ENCODE measurements at regions not wholly inside any gene's neighbourhood (a gene's known extent, or its start where the extent isn't known, plus 50 kb on each side); places are given as distances from the start of the nearest gene placed in this dataset.

- WGBS, 10 experiments, result 82 to 100% (median 90%) methylated on average over 1 to 2 of the region's 2 CpGs; no CpG with 5 or more reads in 3 of the 10 experiments
- ATAC-seq (replicated peaks in 6 of 8), result no peak
- Histone ChIP-seq H3K4me3 (no peak overlapping the region), H3K27ac (no peak overlapping the region), H3K4me1 (replicated peaks in 1 of 2) (no peaks in the 10 kb centered on the region)
- in situ Hi-C loops (cut with MboI; ENCODE audit: low pct_unique_long_range_greater_than_20kb in 2 of 9, low sequenced_read_pairs in 9 of 9, unreplicated experiment in 9 of 9), result no loop called here
These were observed 50.5 kb upstream of the PALM2AKAP2 start for GRCh38 chr9:109729513-109729912.

Data from motor neuron (in vitro differentiated cells).